Choroid plexus epithelial cell (primary cell): ENCODE measurements at regions not wholly inside any gene's neighbourhood (a gene's known extent, or its start where the extent isn't known, plus 50 kb on each side); places are given as distances from the start of the nearest gene placed in this dataset.
A peak's percentile ranks its signal among the peaks of the same experiment; 100 is the strongest.

Source experiments
- DNase-seq: peaks from one replicate; pipeline ENCODE4 v3.0.0-alpha.2; 2010; ENCODE audit warnings: low read depth
- H3K4me3 ChIP-seq: 2 replicates; pipeline ENCODE4 v1.5.1; 2011; ENCODE audit warnings: low read depth, mild to moderate bottlenecking, control low read depth, low read length, moderate library complexity
- CTCF ChIP-seq: conservative IDR thresholded peaks from 2 replicates; pipeline ENCODE4 v1.5.1; 2011; ENCODE audit warnings: low read depth, mild to moderate bottlenecking, control low read depth, inconsistent platforms, low read length, moderate library complexity

- H3K4me3 ChIP-seq, result no peak overlapping the region
- no peak for DNase-seq
- TF ChIP-seq CTCF, result no peak
Measured at GRCh38 chr5:96218653-96219052, 214.4 kb downstream of the PCSK1 start.

GRCh38 chr5:96214442-96215197 lies 218.4 kb downstream of the PCSK1 start:
- no peak overlapping the region for H3K4me3 ChIP-seq
- no peak for TF ChIP-seq CTCF
- DNase-seq, result peak; percentile 34

- no peak for TF ChIP-seq CTCF
- peak; percentile 66 for DNase-seq
- no peak overlapping the region for H3K4me3 ChIP-seq
Measured at GRCh38 chr5:96209829-96210228, 223.2 kb downstream of the PCSK1 start.

- no peak for TF ChIP-seq CTCF
- DNase-seq, result peak; percentile 23
- no peak overlapping the region for H3K4me3 ChIP-seq
Measured at GRCh38 chr5:96207420-96207819, 225.6 kb downstream of the PCSK1 start.

- TF ChIP-seq CTCF, result no peak
- DNase-seq, result no peak
- no peak overlapping the region for H3K4me3 ChIP-seq
Measured at GRCh38 chr5:96203761-96204160, 229.3 kb downstream of the PCSK1 start.

- no peak overlapping the region for H3K4me3 ChIP-seq
- DNase-seq, result no peak
- TF ChIP-seq CTCF, result no peak
Measured at GRCh38 chr5:96201503-96201902, 231.5 kb downstream of the PCSK1 start.

- TF ChIP-seq CTCF, result no peak
- no peak for DNase-seq
- no peak overlapping the region for H3K4me3 ChIP-seq
Measured at GRCh38 chr5:96200641-96201040, 232.4 kb downstream of the PCSK1 start.
